Activated CD4-positive, alpha-beta T cell treated with anti-CD3 and anti-CD28 coated beads, Interleukin-2, amount 10 ng/mL, durations not matched to agents 7 days and 5 days (primary cell): ENCODE measurements at regions not wholly inside any gene's neighbourhood (a gene's known extent, or its start where the extent isn't known, plus 50 kb on each side); places are given as distances from the start of the nearest gene placed in this dataset.
"Not testable (repeated sequence)": the region's sequence is repeated elsewhere in the genome, so short reads cannot be mapped to it uniquely, and the experiment has no call there.

Experiments
- CTCF ChIA-PET: fragments of 350-600 bp; sonication (Branson Sonifier 250); formaldehyde crosslinking; loops from one replicate; lab custom pipeline; 2021; ENCODE audit warnings: antibody characterized with exemption; lab: Charles Lee
- POLR2A ChIA-PET: fragments of 350-600 bp; sonication (Branson Sonifier 250); formaldehyde crosslinking; loops from one replicate; lab custom pipeline; 2021; ENCODE audit warnings: antibody characterized with exemption; lab: Charles Lee
- DNase-seq: peaks from one replicate; pipeline ENCODE4 v3.0.0-alpha.2; 2020
- H3K27ac Mint-ChIP-seq: one replicate; pipeline ENCODE4 v1.8.0; 2021; ENCODE audit warnings: mild to moderate bottlenecking, moderate library complexity, mixed read lengths
- H3K27me3 Mint-ChIP-seq: one replicate; pipeline ENCODE4 v1.8.0; 2021; ENCODE audit warnings: mixed read lengths
- H3K36me3 Mint-ChIP-seq: one replicate; pipeline ENCODE4 v1.8.0; 2021; ENCODE audit warnings: low read depth, mixed read lengths
- H3K4me1 Mint-ChIP-seq: one replicate; pipeline ENCODE4 v1.8.0; 2021; ENCODE audit warnings: mixed read lengths
- H3K4me3 Mint-ChIP-seq: one replicate; pipeline ENCODE4 v1.8.0; 2021; ENCODE audit warnings: mild to moderate bottlenecking, moderate library complexity, mixed read lengths
- H3K9me3 Mint-ChIP-seq: one replicate; pipeline ENCODE4 v1.8.0; 2021; ENCODE audit warnings: mixed read lengths

DNA sequence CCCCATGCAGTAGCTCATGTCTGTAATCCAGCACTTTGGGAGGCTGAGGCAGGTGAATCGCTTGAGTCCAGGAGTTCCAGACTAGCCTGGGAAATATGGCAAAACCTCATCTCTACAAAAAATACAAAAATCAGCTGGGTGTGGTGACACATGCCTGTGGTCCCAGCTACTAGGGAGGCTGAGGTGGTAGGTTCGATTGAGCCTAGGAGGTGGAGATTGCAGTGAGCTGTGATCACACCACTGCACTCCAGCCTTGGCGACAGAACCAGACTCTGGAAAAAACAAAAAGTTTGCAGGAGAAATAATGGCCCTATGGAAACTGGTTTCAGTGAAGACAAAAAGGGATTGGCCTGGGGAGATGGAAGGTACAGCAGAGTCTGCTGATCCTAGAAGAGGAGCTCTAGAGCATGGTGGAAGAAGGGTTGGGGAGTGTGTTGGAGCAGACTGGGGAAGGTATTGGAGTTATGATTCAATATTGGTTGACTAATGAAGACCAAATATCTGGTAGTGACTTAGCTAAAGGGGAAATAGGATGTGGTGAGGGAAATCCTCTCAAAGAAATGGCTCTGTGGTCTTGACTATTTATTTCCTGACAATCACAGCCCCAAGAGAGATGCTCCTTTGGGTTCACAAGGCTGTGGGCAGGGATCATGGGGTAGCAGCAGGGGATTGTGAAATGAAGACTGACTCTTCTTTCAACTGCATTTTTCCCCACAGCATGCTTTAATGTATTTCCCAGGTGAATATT, 281.9 kb downstream of the UTRN start:
- H3K4me1 Mint-ChIP-seq = peaks cover 6% of the 10 kb centered on the region
- H3K27ac Mint-ChIP-seq = no peak overlapping the region
- POLR2A ChIA-PET = interaction anchor here (0.6 kb wide), 1 partner anchor 216 kb away, joined by 16 read pairs; no protein-coding TSS in a partner anchor
- no peaks in the 10 kb centered on the region for H3K27me3 Mint-ChIP-seq
- no peak overlapping the region for H3K4me3 Mint-ChIP-seq
- DNase-seq = peak; percentile 12
- CTCF ChIA-PET = interaction anchor here (0.5 to 1.3 kb wide), 3 partner anchors 18 to 492 kb away, joined by 3 to 4 read pairs (median 4); no protein-coding TSS in a partner anchor
- H3K36me3 Mint-ChIP-seq = peaks cover 33% of the 10 kb centered on the region
- H3K9me3 Mint-ChIP-seq = no peaks in the 10 kb centered on the region

- Mint-ChIP-seq H3K27me3 (no peaks in the 10 kb centered on the region), H3K27ac (no peak overlapping the region), H3K4me3 (no peak overlapping the region), H3K4me1 (peaks cover 3% of the 10 kb centered on the region), H3K36me3 (peaks cover 34% of the 10 kb centered on the region), H3K9me3 (peaks cover 3% of the 10 kb centered on the region)
- POLR2A ChIA-PET = no interaction called here
- CTCF ChIA-PET = interaction anchor here (0.6 to 1.0 kb wide), 2 partner anchors 9 to 462 kb away, joined by 3 read pairs; no protein-coding TSS in a partner anchor
- no peak for DNase-seq
These were observed 283.1 kb downstream of the UTRN start for GRCh38 chr6:144568241-144568640.

DNA sequence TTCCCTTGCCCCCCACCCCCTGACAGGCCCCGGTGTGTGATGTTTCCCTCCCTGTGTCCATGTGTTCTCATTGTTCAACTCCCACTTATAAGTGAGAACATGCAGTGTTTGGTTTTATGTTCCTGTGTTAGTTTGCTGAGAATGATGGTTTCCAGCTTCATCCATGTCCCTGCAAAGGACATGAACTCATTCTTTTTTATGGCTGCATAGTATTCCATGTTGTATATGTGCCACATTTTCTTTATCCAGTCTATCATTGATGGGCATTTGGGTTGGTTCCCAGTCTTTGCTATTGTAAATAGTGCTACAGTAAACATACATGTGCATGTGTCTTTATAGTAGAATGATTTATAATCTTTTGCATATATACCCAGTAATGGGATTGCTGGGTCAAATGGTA, 287.4 kb downstream of the UTRN start:
- not testable (repeated sequence) for DNase-seq, H3K27me3 Mint-ChIP-seq

DNA sequence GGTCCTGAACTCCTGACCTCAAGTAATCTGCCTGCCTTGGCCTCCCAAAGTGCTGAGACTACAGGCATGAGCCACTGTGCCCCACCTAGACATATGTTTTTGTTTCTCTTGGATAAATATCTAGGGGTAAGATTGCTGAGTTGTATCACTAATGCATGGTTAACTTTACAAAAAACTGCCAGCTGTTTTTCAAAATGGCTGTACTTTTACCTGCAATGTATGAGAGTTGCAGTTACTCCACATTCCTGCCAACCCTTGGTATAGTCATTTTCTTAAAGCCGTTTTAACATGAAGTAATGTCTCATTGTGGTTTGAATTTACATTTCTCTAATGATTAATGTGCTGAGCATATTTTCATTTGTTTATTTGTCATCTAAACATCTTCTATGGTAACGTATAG, 289.7 kb downstream of the UTRN start:
- DNase-seq = no peak
- CTCF ChIA-PET = no interaction called here
- Mint-ChIP-seq H3K27me3 (no peaks in the 10 kb centered on the region), H3K9me3 (peaks cover 3% of the 10 kb centered on the region), H3K36me3 (peaks cover 59% of the 10 kb centered on the region), H3K27ac (peak overlapping the region; percentile 13), H3K4me1 (peaks cover 23% of the 10 kb centered on the region), H3K4me3 (no peak overlapping the region)
- POLR2A ChIA-PET = no interaction called here

More for the DNA sequence above, 287.4 kb downstream of the UTRN start:
- CTCF ChIA-PET = interaction anchor here (1.9 kb wide), 1 partner anchor 10 kb away, joined by 4 read pairs; no protein-coding TSS in a partner anchor
- H3K4me3 Mint-ChIP-seq, H3K9me3 Mint-ChIP-seq, POLR2A ChIA-PET, H3K27ac Mint-ChIP-seq: not testable (repeated sequence)
- Mint-ChIP-seq H3K4me1 (peaks cover 22% of the 10 kb centered on the region), H3K36me3 (peaks cover 55% of the 10 kb centered on the region)

DNA sequence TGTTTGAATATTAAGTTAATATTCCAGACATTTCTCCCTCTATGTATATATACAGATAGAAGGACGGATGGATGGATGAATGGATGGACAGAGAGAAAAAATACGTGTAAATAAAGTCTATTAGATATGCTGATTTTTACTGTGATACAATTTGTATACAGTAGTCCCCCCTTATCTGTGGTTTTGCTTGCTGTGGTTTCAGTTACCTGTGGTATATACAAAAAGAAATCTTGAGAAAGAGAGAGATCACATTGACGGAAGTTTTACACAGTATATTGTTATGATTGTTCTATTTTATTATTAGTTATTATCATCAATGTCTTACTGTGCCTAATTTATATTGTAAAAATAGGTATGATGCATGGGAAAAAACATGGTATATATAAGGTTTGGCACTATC, 290.2 kb downstream of the UTRN start:
- Mint-ChIP-seq H3K27me3 (no peaks in the 10 kb centered on the region), H3K27ac (no peak overlapping the region), H3K9me3 (peaks cover 3% of the 10 kb centered on the region), H3K36me3 (peaks cover 60% of the 10 kb centered on the region), H3K4me3 (no peak overlapping the region), H3K4me1 (peaks cover 28% of the 10 kb centered on the region)
- no peak for DNase-seq
- ChIA-PET POLR2A (no interaction called here), CTCF (no interaction called here)

- Mint-ChIP-seq H3K36me3 (peaks cover 66% of the 10 kb centered on the region), H3K27me3 (no peaks in the 10 kb centered on the region), H3K27ac (no peak overlapping the region), H3K9me3 (peaks cover 3% of the 10 kb centered on the region), H3K4me1 (peaks cover 40% of the 10 kb centered on the region), H3K4me3 (no peak overlapping the region)
- ChIA-PET CTCF (interaction anchor here (0.6 kb wide), 1 partner anchor 139 kb away, joined by 3 read pairs; no protein-coding TSS in a partner anchor), POLR2A (no interaction called here)
- DNase-seq = no peak
These were observed 291.7 kb downstream of the UTRN start for GRCh38 chr6:144576871-144577270.

DNA sequence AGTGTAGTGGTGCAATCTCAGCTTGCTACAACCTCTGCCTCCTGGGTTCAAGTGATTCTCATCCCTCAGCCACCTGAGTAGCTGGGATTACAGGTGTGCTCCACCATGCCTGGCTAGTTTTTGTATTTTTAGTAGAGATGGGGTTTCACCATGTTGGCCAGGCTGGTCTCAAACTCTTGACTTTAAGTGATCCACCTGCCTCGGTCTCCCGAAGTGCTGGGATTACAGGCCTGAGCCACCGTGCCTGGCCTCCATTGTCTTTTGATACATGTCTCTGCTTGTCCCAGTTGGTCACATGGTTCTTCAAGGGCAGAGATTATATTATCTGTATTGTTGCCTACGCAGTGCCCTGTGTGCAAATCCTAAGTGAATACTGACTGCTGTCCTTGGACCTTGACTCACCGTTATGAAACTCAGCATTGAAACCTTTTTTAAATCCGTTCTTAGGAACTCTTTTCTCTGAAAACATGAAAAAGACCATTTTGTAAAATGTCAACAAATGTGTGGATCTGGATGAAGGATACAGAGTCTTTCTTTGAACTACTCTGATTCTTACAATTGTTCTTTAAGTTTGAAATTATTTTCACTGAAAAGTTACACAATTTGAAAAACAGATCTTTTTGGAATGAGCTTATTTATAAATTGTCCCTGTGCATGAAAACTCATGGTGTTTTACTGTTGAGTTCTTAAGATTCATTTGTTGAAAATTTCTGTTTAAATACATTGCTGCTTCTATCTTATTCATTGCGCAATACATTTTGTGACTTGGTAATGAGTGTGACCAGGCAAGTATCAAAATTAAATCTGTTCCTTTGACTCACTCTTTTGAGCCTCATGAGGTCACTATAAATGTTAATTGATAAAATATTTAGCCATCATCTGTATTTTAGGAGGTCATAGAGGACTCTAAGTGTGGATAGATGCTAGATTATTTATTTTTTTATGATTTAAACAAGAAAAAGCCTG, 293.5 kb downstream of the UTRN start:
- CTCF ChIA-PET = no interaction called here
- Mint-ChIP-seq H3K4me3 (no peak overlapping the region), H3K4me1 (peaks cover 58% of the 10 kb centered on the region), H3K36me3 (peaks cover 55% of the 10 kb centered on the region), H3K27me3 (no peaks in the 10 kb centered on the region), H3K9me3 (no peaks in the 10 kb centered on the region), H3K27ac (no peak overlapping the region)
- DNase-seq = no peak
- POLR2A ChIA-PET = no interaction called here

- Mint-ChIP-seq H3K27ac (no peak overlapping the region), H3K9me3 (no peaks in the 10 kb centered on the region), H3K27me3 (no peaks in the 10 kb centered on the region), H3K4me1 (peaks cover 59% of the 10 kb centered on the region), H3K36me3 (peaks cover 46% of the 10 kb centered on the region), H3K4me3 (no peak overlapping the region)
- ChIA-PET CTCF (no interaction called here), POLR2A (no interaction called here)
- no peak for DNase-seq
These were observed 294.9 kb downstream of the UTRN start for GRCh38 chr6:144580039-144580438.

DNA sequence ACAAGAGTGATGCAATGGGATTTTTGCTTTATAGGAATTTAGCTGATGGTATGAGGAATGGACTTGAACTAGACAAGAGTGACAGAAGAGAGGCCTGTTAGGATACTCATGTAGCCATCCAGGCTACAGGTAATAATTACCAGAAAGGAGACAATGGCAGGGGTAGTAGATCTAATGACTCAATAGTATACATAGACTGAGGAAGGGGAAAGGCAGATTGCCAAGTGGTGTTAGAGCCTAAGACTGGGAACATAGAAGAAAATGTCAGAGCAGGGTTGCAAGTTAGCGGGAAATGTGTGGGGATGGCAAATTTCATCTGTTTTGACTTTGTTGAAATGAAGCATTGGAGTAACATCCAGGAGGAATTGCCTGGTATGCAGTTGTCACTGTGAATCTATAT, 295.6 kb downstream of the UTRN start:
- Mint-ChIP-seq H3K27me3 (no peaks in the 10 kb centered on the region), H3K27ac (no peak overlapping the region), H3K36me3 (peaks cover 43% of the 10 kb centered on the region), H3K4me1 (peaks cover 55% of the 10 kb centered on the region), H3K9me3 (no peaks in the 10 kb centered on the region), H3K4me3 (no peak overlapping the region)
- ChIA-PET POLR2A (no interaction called here), CTCF (interaction anchor here (0.5 kb wide), 1 partner anchor 190 kb away, joined by 3 read pairs; no protein-coding TSS in a partner anchor)
- no peak for DNase-seq

DNA sequence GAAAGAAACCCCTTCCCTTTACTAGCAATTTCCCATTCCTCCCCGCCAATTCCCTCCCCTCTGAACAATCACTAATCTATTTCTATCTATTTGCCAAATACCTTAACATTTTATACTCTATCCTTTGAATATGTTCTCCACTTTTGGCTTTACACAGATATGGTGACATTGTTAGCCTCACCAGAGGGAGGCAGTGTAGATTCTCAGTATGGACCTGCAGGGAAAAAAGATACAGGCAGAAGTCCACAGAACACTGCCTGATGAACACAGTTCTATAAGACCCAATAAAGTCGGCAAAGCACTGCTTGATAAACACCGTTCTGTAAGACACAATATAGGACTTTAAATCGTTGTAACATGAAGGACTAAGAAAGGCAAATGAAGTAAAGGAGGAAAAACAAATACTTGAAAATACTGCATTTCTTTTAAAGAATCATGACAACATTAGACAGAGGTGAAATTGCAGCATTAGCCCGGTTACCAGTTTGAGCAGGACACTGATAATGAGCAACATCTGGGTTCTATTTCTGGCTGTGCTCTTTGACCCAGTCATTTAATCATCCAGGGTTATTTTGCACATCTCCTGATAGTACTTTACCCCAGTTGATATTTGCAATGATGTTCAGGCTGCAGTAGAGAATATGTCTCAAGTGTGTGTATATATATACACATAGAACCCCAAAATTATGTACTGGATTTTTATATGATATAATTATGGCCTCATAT, 296.8 kb downstream of the UTRN start:
- no peak overlapping the region for H3K4me3 Mint-ChIP-seq
- POLR2A ChIA-PET = interaction anchor here (0.7 kb wide), 1 partner anchor 182 kb away, joined by 3 read pairs; no protein-coding TSS in a partner anchor
- peak; percentile 34 for DNase-seq
- CTCF ChIA-PET = interaction anchor here (1.1 kb wide), 1 partner anchor 9 kb away, joined by 4 read pairs; no protein-coding TSS in a partner anchor
- peaks cover 57% of the 10 kb centered on the region for H3K4me1 Mint-ChIP-seq
- H3K36me3 Mint-ChIP-seq = peaks cover 41% of the 10 kb centered on the region
- H3K27me3 Mint-ChIP-seq = no peaks in the 10 kb centered on the region
- peak overlapping the region; percentile 95 for H3K27ac Mint-ChIP-seq
- no peaks in the 10 kb centered on the region for H3K9me3 Mint-ChIP-seq

DNA sequence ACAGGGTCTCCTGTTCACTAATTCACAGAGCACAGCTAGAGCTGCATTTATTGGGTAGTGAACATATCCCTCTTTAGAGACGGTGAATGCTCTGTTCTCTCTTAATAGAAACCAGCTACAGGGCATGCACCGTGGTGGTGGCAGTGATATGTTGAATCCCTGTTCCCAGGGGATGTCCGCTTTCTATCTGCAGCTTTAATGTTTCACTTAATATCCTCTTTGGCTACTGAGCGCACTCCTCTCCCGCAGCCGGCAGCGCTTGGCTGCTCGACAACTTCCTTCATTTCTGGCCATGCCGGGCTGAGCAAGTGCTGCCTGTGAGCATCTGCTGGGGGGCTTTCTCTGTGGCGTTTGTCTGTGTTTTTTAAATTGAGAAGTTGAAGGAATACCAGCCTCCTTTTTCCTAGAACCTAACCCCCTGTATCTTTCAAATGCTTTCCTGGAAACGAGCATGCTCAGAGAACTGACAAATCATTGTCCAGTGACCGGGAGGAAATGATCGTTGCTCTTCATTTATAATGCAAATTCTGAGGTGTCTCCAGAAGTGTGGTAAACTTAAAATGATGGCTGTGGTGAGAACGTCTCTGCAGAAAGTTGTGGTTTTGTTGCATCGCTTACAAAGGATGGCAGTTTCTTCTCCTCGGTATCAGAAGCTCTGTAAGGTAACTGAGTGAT, 297.9 kb downstream of the UTRN start:
- peaks cover 68% of the 10 kb centered on the region for H3K4me1 Mint-ChIP-seq
- DNase-seq = peak; percentile 74
- ChIA-PET POLR2A (no interaction called here), CTCF (interaction anchor here (0.6 to 2.7 kb wide), 4 partner anchors 10 to 704 kb away, joined by 3 to 6 read pairs (median 4); no protein-coding TSS in a partner anchor)
- H3K9me3 Mint-ChIP-seq = no peaks in the 10 kb centered on the region
- peaks cover 43% of the 10 kb centered on the region for H3K36me3 Mint-ChIP-seq
- peak overlapping the region; percentile 76 for H3K4me3 Mint-ChIP-seq
- H3K27ac Mint-ChIP-seq = peak overlapping the region; percentile 95
- H3K27me3 Mint-ChIP-seq = no peaks in the 10 kb centered on the region

- H3K4me3 Mint-ChIP-seq = peak overlapping the region; percentile 76
- H3K27me3 Mint-ChIP-seq = no peaks in the 10 kb centered on the region
- POLR2A ChIA-PET = no interaction called here
- peaks cover 39% of the 10 kb centered on the region for H3K36me3 Mint-ChIP-seq
- no peak for DNase-seq
- H3K9me3 Mint-ChIP-seq = no peaks in the 10 kb centered on the region
- H3K4me1 Mint-ChIP-seq = peaks cover 68% of the 10 kb centered on the region
- peak overlapping the region; percentile 95 for H3K27ac Mint-ChIP-seq
- CTCF ChIA-PET = interaction anchor here (2.7 kb wide), 1 partner anchor 14 kb away, joined by 6 read pairs; no protein-coding TSS in a partner anchor
These were observed 298.4 kb downstream of the UTRN start for GRCh38 chr6:144583614-144583954.
